ENCODE measurements at regions not wholly inside any gene's neighbourhood (a gene's known extent, or its start where the extent isn't known, plus 50 kb on each side); places are given as distances from the start of the nearest gene placed in this dataset.
"Not testable (repeated sequence)": the region's sequence is repeated elsewhere in the genome, so short reads cannot be mapped to it uniquely, and the experiment has no call there.

- FAIRE-seq: no peak
Observed at GRCh38 chr2:180258579-180258978, 251.5 kb upstream of the CWC22 start.

- no peak for FAIRE-seq
Observed at GRCh38 chr2:180258041-180258537, 251.0 kb upstream of the CWC22 start.

- no peak for FAIRE-seq
Observed at GRCh38 chr2:180257247-180257646, 250.2 kb upstream of the CWC22 start.

DNA sequence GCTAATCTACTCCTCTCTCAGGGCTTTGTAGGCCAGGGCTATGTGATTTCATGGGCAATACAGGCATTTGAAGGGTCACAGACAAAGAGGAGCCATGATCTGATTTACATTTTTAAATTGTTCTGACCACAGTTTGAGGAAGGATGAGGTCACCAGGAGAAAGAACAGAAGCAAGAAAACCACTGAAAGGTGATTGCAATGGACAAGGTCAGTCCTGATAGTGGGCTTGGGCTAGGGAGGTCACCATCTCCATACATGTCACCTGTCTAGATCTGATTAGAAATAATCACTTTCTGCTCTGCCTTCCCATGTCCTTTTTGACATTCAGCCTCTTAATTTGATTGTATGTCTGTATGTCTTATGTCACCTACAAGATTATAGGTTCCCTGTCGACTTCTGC, 248.9 kb upstream of the CWC22 start:
- FAIRE-seq: no peak

DNA sequence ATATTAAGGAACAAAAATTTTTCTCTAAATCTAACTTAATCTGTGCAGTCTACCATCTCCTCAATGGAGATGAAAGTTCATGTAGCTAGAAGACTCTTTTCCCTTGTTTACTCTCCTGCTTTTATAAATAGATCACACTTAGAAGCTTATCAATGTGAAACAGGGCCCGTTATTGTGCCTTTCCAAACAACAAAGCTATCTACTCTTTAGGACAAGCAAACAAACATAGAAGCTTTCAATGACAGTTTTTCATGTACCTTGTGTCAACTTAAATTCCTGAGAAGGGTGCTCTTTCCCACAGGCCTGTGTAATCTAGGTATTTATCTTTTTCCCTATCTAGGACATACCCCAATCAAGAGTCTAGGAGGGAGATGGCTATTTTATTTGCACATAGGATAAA, 247.8 kb upstream of the CWC22 start:
- FAIRE-seq: no peak

DNA sequence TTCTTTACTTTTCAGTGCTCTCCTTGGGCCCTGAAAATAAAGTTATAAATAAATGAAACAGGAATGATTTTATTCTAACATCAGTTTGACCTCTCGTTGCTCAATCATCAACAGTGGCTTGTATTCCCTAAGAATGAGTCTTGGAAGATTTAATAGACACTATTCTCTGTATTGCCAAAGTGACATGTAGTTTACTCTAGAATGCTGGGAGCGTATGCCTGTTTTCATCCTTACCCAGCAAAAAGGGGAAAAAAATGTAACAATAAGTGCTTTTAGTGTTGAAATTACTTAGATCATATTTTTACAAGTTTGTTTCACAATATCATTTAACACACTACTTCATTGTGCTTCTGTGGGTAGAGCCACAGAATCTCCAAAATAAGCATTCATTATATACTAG, 240.6 kb upstream of the CWC22 start:
- FAIRE-seq: no peak

GRCh38 chr2:180246268-180246667, 239.2 kb upstream of the CWC22 start:
- FAIRE-seq: no peak

GRCh38 chr2:180240774-180241173, 233.7 kb upstream of the CWC22 start:
- FAIRE-seq: no peak

- FAIRE-seq: no peak
Observed at GRCh38 chr2:180238729-180239128, 231.6 kb upstream of the CWC22 start.

DNA sequence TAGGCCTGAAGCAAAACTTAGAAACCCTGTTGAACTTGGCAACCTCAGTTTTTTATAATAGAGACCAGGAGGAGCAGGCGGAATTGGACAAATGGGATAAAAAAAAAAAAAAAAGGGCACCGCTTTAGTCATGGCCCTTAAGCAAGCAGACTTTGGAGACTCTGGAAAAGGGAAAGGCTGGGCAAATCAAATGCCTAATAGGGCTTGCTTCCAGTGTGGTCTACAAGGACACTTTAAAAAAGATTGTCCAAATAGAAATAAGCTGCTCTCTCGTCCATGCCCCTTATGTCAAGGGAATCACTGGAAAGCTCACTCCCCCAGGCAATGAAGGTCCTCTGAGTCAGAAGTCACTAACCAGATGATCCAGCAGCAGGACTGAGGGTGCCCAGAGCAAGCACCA, 229.0 kb upstream of the CWC22 start:
- FAIRE-seq: not testable (repeated sequence)

- not testable (repeated sequence) for FAIRE-seq
Observed at GRCh38 chr2:180235506-180235905, 228.4 kb upstream of the CWC22 start.

GRCh38 chr2:180234991-180235390, 227.9 kb upstream of the CWC22 start:
- not testable (repeated sequence) for FAIRE-seq

DNA sequence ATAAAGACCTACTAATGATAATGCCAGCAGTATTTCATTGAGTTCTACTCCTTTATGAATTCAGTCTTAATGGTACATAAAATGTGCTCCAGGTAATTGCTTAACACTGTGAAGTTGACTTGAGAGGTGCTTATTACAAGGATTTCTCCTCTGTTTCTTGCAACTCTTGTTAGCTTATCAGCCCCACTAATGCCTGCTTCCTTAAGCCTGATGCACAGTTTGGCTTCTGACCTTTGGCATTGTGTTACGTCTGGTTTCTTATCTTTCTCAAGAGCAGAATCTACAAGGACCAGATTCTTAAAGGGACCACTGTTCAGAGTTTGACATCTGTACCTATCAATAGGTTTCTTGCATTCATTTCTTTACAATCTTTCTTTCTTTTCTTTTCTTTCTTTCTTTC, 223.9 kb upstream of the CWC22 start:
- no peak for FAIRE-seq

DNA sequence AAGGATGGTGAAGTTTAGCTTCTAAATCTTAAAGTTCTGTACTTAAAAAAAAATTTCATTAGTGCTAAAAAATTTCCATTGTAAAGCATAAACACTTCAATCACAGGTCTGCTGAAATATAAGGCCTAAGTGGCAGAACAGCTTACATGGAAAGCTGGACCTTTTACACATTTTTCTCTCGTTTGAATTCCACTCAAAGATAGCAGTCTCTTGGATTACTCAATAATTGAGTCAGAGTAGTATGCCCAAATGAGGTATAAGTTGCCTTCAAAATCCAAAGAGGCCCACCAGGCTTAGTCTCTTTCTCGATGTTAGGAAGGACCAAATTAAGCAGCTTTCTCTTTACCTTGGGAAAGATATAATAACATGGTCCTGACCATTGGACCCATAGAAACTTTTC, 220.4 kb upstream of the CWC22 start:
- no peak for FAIRE-seq

- no peak for FAIRE-seq
Observed at GRCh38 chr2:180225118-180225517, 218.0 kb upstream of the CWC22 start.

DNA sequence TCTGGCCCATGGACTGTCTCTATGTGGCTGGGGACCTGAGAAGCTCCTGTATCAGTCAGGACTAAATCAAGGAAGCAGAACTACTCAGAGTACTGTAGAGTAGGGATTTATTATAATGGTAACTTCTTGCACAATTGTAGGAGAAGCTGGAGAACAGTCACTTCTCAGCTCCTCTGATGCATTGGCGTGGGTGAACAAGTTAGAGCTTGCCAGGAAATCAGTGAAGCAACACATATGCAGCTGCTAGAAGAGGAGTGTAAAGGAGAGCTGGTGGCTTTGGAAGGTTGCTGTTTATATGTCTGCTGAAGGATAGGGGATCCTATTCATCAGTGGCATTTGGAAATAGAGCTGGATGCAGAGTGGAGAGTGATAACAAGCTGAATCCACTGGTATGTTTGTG, 215.5 kb upstream of the CWC22 start:
- no peak for FAIRE-seq

DNA sequence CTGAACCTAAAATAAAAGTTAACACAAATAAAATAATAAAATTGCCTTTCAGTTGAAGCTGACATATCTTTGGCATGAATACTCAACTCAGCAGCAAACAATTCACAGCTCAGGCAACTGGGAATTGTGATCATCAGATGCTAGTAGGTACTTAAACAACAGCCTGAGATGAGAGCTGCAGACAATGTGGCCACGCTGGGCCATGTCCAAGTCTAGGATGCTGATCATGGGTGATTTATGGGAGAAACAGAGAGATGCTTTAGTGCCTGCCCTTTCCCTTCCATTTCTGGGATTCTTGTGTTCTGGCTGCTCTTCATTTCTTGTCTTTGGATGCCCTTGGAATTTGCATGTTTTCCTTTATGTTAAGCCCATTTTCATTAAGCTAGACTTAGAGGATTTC, 212.4 kb upstream of the CWC22 start:
- FAIRE-seq: no peak

DNA sequence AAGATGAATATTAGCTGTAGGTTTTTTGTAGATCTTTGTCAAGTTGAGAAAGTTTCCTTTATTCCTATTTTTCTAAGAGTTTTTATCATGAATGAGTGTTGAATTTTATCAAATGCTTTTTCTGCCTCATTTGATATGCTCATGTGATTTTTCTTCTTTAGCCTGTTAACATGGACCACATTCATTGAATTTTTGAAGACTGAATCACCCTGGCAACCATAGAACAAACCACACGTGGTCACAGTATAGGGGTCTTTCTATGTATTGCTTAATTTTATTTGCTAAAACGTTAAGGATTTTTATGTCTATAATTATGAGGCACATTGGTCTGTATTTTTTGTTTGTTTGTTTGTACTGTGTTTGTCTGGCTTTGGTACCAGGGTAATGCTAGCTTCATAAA, 201.7 kb upstream of the CWC22 start:
- no peak for FAIRE-seq

GRCh38 chr2:180205621-180206235, 198.6 kb upstream of the CWC22 start:
- FAIRE-seq: no peak

- no peak for FAIRE-seq
Observed at GRCh38 chr2:180203972-180204371, 196.9 kb upstream of the CWC22 start.

DNA sequence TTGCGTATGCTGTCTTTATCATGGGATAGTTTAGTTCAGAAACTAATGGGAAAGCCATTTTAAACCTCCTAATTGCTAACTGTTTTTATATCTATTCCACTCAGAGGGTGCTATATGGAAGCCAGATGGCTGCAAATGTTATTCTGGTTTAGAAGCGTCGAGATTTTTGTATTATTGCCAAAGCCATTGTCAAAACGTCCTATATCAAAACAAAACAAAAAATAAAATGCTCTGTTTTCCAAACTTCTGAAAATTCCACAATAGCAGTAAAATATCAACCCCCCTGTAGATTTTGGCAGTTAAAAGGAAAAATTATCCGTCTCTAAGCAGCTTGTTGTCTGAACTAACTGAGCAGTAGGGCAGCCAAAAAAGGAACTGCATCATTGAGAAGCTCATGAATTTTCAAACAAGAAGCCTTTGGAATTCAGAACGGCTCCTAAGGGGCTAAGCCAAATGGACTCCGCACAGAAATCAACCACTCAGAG, 195.4 kb upstream of the CWC22 start:
- no peak for FAIRE-seq

DNA sequence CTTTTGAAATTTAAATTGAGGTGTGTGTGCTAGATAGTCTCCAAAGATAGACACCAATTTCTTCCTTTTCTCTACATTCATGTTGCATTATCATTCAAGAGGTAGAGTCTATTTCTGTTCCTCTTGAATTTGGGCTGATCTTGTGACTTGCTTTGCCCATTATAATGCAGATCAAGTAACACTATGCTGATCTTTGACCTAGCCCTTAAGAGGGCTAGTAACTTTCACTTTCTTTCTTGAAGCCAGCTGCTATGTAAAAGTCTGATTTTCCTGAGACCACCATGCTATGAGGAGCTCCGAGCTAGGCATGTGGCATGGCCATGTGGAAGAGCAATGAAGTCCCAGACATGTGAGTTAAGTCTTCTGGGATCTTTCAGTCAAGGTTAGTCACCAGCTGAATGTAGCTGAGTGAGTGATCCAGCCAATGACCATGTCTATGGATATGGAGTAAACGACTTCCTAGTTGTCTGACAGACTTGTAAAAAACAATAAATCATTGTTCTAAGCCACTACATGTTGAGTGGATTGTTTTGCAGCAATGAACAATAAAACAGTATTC, 189.4 kb upstream of the CWC22 start:
- no peak for FAIRE-seq

DNA sequence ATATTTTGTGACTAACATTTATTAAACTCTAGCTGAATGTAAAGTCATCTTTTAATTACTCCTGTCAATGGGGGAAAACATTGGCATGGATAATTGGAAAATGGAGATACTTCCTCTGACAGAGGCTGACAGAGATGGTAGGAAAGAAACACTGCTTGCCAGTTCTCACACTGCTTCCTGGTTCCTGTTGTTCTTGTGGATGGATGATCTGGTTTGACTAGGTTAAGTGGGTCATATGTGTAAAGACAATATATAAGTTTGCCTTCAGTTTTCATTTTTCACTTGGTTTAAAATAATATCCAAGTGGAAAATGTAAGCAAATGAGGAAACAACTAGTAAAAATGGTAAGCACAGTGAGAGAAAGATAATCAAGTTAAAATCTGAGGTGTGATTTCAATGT, 188.8 kb upstream of the CWC22 start:
- FAIRE-seq: no peak

DNA sequence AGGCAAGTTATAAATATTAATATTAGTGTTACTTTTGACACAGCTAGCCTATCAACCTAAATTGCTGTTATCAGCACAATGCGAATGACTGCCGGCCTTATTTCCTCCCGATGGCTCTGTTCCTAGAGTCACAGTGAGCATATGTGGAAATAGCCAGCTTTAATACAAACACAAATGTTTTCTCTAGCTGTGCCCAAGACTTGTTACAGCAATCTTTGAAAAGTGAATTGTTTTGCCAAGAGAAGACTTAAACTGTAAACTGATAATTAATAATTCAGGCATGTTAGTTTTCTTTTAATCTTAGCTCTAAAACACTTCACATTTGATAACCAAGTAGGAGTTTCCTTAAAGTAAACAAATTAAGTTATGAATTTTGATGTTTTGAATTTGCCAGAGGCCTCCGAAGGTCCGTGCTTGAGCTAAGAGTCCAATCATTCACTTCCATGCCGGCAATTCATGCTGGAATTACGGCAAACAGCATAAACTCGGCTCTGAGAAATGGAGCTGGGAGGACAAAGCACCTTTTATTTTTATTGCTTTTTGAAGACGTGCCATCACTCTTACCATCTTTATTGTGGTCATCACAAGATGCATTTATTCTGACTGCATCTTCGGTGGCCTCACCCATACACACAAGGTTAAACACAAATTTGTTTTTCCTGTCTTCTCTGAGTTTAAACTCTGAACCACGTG, 184.5 kb upstream of the CWC22 start:
- no peak for FAIRE-seq

Data from G401.6 (cell line).